A673 (cell line): ENCODE measurements at regions not wholly inside any gene's neighbourhood (a gene's known extent, or its start where the extent isn't known, plus 50 kb on each side); places are given as distances from the start of the nearest gene placed in this dataset.

Source experiments
- CTCF ChIP-seq: fragments of 300-800, 200-600 bp; sonication (generic); conservative IDR thresholded peaks from 2 replicates; pipeline ENCODE4 v1.5.1; 2017; ENCODE audit warnings: low read depth, mild to moderate bottlenecking, antibody characterized with exemption, low read length, moderate library complexity, mixed read lengths
- EZH2 ChIP-seq: fragments of 200-600 bp; sonication (generic); IDR thresholded peaks from 2 replicates; pipeline ENCODE4 v1.6.1; 2017; ENCODE audit warnings: borderline replicate concordance, low read depth, mild to moderate bottlenecking, mixed read lengths, antibody characterized with exemption, low read length; ENCODE audit not compliant: poor library complexity, severe bottlenecking

GRCh38 chr11:11710556-11710955, 88.8 kb upstream of the GALNT18 start:
- no peak for TF ChIP-seq EZH2
- TF ChIP-seq CTCF = no peak
